Common myeloid progenitor, CD34-positive (primary cell): ENCODE measurements at regions not wholly inside any gene's neighbourhood (a gene's known extent, or its start where the extent isn't known, plus 50 kb on each side); places are given as distances from the start of the nearest gene placed in this dataset.
"Not testable (repeated sequence)": the region's sequence is repeated elsewhere in the genome, so short reads cannot be mapped to it uniquely, and the experiment has no call there.

Source experiments
- CTCF ChIA-PET: fragments of 350-600 bp; sonication (Branson Sonifier 250); formaldehyde crosslinking; loops from one replicate; lab custom pipeline; 2021; ENCODE audit warnings: antibody characterized with exemption; lab: Charles Lee
- POLR2A ChIA-PET: fragments of 350-600 bp; sonication (Branson Sonifier 250); formaldehyde crosslinking; loops from one replicate; lab custom pipeline; 2021; ENCODE audit warnings: antibody characterized with exemption; lab: Charles Lee
- DNase-seq, 3 donors: peaks; one replicate each; pipeline versions ENCODE4 v3.0.0 to v3.0.0-alpha.2; 2013
- H3K27ac ChIP-seq, 2 experiments: 1 replicate in 1 of 2; 2 replicates in 1 of 2; pipeline ENCODE4 v1.7.0; 2013; ENCODE audit warnings: inconsistent platforms in 2 of 2, low read length in 2 of 2, mild to moderate bottlenecking in 2 of 2, low read depth in 1 of 2, moderate library complexity in 1 of 2; ENCODE audit not compliant: severe bottlenecking in 2 of 2, insufficient read depth in 1 of 2, poor library complexity in 1 of 2
- H3K27me3 ChIP-seq, 5 experiments: replicated peaks in 2 of 5; 1 replicate in 3 of 5; 2 replicates in 2 of 5; pipeline versions ENCODE4 v1.6.1 to v1.7.0; 2013; ENCODE audit warnings: low read length in 4 of 5, mild to moderate bottlenecking in 2 of 5, moderate library complexity in 2 of 5, inconsistent platforms in 1 of 5; ENCODE audit not compliant: insufficient read depth in 5 of 5, control insufficient read depth in 4 of 5
- H3K36me3 ChIP-seq, 4 experiments: 1 replicate in 2 of 4; 2 replicates in 2 of 4; pipeline versions ENCODE4 v1.6.1 to v1.7.0; 2013; ENCODE audit warnings: low read length in 3 of 4, control low read depth in 1 of 4, mild to moderate bottlenecking in 1 of 4; ENCODE audit not compliant: control insufficient read depth in 4 of 4, insufficient read depth in 4 of 4
- H3K4me1 ChIP-seq, 4 experiments: 1 replicate in 3 of 4; 2 replicates in 1 of 4; pipeline versions ENCODE4 v1.6.1 to v1.7.1; 2013; ENCODE audit warnings: low read length in 3 of 4, mild to moderate bottlenecking in 3 of 4, control low read depth in 1 of 4, inconsistent platforms in 1 of 4, moderate library complexity in 1 of 4; ENCODE audit not compliant: control insufficient read depth in 4 of 4, insufficient read depth in 4 of 4; ENCODE audit errors: control extremely low read depth in 1 of 4
- H3K4me3 ChIP-seq, 7 experiments: 1 replicate in 4 of 7; 2 replicates in 3 of 7; pipeline versions ENCODE4 v1.5.1 to v1.7.0; 2013; ENCODE audit warnings: mild to moderate bottlenecking in 7 of 7, low read length in 6 of 7, moderate library complexity in 6 of 7, inconsistent platforms in 2 of 7, low read depth in 2 of 7, control low read depth in 1 of 7; ENCODE audit not compliant: insufficient read depth in 4 of 7, control insufficient read depth in 1 of 7; ENCODE audit errors: extremely low read depth in 1 of 7
- H3K9me3 ChIP-seq, 5 experiments: 1 replicate in 4 of 5; 2 replicates in 1 of 5; pipeline versions ENCODE4 v1.6.1 to v1.7.1; 2013; ENCODE audit warnings: low read length in 4 of 5, mild to moderate bottlenecking in 2 of 5, inconsistent platforms in 1 of 5, low read depth in 1 of 5, moderate library complexity in 1 of 5; ENCODE audit not compliant: control insufficient read depth in 4 of 5, insufficient read depth in 2 of 5; ENCODE audit errors: control extremely low read depth in 1 of 5
- WGBS: methylation state at CpG from one replicate; pipeline ENCODE4 v1.1.5; 2013; ENCODE audit not compliant: insufficient coverage; 5-methylcytosine and 5-hydroxymethylcytosine counted together

GRCh38 chr6:77095936-77096627 lies 367.2 kb downstream of the HTR1B start:
- 86% methylated on average over 1 of the region's 3 CpGs for WGBS
- Histone ChIP-seq H3K27me3 (no peaks in the 10 kb centered on the region), H3K27ac (no peak overlapping the region), H3K4me1 (no peaks in the 10 kb centered on the region), H3K36me3 (no peaks in the 10 kb centered on the region), H3K9me3 (no peaks in the 10 kb centered on the region), H3K4me3 (no peak overlapping the region)
- DNase-seq, result no peak
- ChIA-PET CTCF (no interaction called here), POLR2A (no interaction called here)

DNA sequence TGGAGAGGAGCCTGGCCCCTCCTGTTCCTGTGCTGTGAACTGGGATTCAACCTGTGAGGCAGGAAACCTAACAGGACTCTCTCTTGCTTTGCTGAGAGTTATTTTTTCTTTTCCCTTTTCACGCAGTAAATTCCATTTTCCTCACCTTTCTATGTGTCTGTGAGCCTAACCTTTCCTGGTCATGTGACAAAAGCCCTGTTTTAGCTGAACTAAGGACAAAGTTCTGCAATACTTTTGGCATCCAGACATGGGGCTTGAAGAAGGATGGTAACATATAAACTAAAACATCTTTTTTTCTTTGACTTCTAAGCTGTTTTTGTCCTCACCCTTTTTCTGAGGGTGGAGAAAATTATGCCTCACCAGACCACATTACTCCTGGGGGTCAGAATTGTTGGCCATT lies 368.5 kb downstream of the HTR1B start:
- no peaks in the 10 kb centered on the region for H3K27me3 ChIP-seq
- H3K4me3 ChIP-seq, result no peak overlapping the region
- no peak for DNase-seq
- H3K36me3 ChIP-seq, result no peaks in the 10 kb centered on the region
- no peaks in the 10 kb centered on the region for H3K9me3 ChIP-seq
- ChIA-PET POLR2A (no interaction called here), CTCF (interaction anchor here (1.0 kb wide), 1 partner anchor 24 kb away, joined by 3 read pairs; no protein-coding TSS in a partner anchor)
- H3K4me1 ChIP-seq, result no peaks in the 10 kb centered on the region
- no peak overlapping the region for H3K27ac ChIP-seq
- 83% methylated on average over 1 of the region's 1 CpG for WGBS

GRCh38 chr6:77092971-77093370 lies 370.3 kb downstream of the HTR1B start:
- no CpG with 5 or more reads among the region's 1 CpG for WGBS
- no peak overlapping the region for H3K27ac ChIP-seq
- H3K36me3 ChIP-seq, result no peaks in the 10 kb centered on the region
- H3K27me3 ChIP-seq, result no peaks in the 10 kb centered on the region
- CTCF ChIA-PET, result no interaction called here
- no peaks in the 10 kb centered on the region for H3K9me3 ChIP-seq
- POLR2A ChIA-PET, result no interaction called here
- H3K4me1 ChIP-seq, result no peaks in the 10 kb centered on the region
- H3K4me3 ChIP-seq, result no peak overlapping the region
- no peak for DNase-seq

DNA sequence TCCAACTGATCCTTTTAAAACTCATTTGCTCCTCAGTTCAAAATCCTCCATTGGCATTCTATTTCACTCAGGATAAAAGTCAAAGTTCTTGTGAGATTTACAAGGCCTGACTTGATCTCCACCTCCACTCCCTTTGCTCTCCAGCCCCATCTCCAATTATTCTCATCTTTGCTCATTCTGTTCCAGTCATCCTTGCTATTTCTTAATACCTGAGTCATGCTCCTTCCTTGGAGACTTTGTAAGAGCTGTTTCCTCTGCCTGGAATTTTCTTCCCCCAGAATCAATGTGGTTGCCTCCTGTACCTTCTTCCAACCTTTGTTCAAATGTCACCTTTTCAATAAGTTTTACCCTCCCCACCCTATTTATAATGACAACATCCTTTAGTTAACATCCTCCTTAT lies 373.5 kb downstream of the HTR1B start:
- no peaks in the 10 kb centered on the region for H3K27me3 ChIP-seq
- CTCF ChIA-PET, result no interaction called here
- no peak overlapping the region for H3K4me3 ChIP-seq
- H3K4me1 ChIP-seq, result no peaks in the 10 kb centered on the region
- no peak for DNase-seq
- H3K36me3 ChIP-seq, result no peaks in the 10 kb centered on the region
- POLR2A ChIA-PET, result no interaction called here
- H3K9me3 ChIP-seq, result no peaks in the 10 kb centered on the region
- H3K27ac ChIP-seq, result no peak overlapping the region

- H3K4me1 ChIP-seq, H3K27ac ChIP-seq, DNase-seq, POLR2A ChIA-PET, H3K4me3 ChIP-seq, CTCF ChIA-PET, H3K27me3 ChIP-seq, H3K9me3 ChIP-seq, H3K36me3 ChIP-seq: not testable (repeated sequence)
- WGBS, result 91% methylated on average over 14 of the region's 19 CpGs
Observed at GRCh38 chr6:77087794-77088318, 375.4 kb downstream of the HTR1B start.

- no peaks in the 10 kb centered on the region for H3K36me3 ChIP-seq
- no peaks in the 10 kb centered on the region for H3K9me3 ChIP-seq
- H3K27me3 ChIP-seq, result no peaks in the 10 kb centered on the region
- H3K27ac ChIP-seq, result no peak overlapping the region
- ChIA-PET CTCF (interaction anchor here (0.6 kb wide), 1 partner anchor 113 kb away, joined by 4 read pairs; no protein-coding TSS in a partner anchor), POLR2A (no interaction called here)
- no peak overlapping the region for H3K4me3 ChIP-seq
- DNase-seq, result no peak
- no peaks in the 10 kb centered on the region for H3K4me1 ChIP-seq
- 100% methylated on average over 5 of the region's 7 CpGs for WGBS
Observed at GRCh38 chr6:77074037-77074713, 389.1 kb downstream of the HTR1B start.

GRCh38 chr6:77073410-77073760 lies 389.9 kb downstream of the HTR1B start:
- no peak overlapping the region for H3K4me3 ChIP-seq
- ChIA-PET CTCF (interaction anchor here (0.6 kb wide), 1 partner anchor 113 kb away, joined by 4 read pairs; no protein-coding TSS in a partner anchor), POLR2A (no interaction called here)
- H3K36me3 ChIP-seq, result no peaks in the 10 kb centered on the region
- no peaks in the 10 kb centered on the region for H3K27me3 ChIP-seq
- no peak overlapping the region for H3K27ac ChIP-seq
- no peaks in the 10 kb centered on the region for H3K9me3 ChIP-seq
- H3K4me1 ChIP-seq, result no peaks in the 10 kb centered on the region
- 80% methylated on average over 1 of the region's 1 CpG for WGBS
- DNase-seq, result no peak
